NCI-H460 (cell line): ENCODE measurements at regions not wholly inside any gene's neighbourhood (a gene's known extent, or its start where the extent isn't known, plus 50 kb on each side); places are given as distances from the start of the nearest gene placed in this dataset.
A peak's percentile ranks its signal among the peaks of the same experiment; 100 is the strongest.

Source experiments
- DNase-seq: peaks from one replicate; pipeline ENCODE4 v3.0.0-alpha.2; 2016; ENCODE audit warnings: low read depth; ENCODE audit errors: extremely low read depth

DNA sequence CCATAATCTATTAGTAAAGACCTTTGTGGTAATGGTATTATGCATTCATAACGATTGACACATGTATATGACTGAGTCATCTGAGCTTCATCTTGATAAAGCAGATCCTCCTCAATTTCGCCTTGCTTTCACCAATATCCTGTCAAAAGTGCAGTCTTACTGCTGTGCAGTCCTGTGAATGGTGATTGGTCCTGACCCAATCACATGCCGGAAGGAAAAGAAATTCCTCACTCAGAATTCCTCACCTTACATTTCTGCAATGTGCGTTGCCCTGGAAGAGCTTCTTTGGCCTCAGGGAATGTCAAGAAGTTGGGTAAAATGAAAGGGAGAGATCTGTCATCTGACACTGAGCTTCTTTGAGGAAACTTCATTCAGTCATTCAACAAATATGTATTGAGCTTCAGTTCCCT is 121.0 kb upstream of the TSPAN2 start:
- peak; percentile 11 for DNase-seq

DNA sequence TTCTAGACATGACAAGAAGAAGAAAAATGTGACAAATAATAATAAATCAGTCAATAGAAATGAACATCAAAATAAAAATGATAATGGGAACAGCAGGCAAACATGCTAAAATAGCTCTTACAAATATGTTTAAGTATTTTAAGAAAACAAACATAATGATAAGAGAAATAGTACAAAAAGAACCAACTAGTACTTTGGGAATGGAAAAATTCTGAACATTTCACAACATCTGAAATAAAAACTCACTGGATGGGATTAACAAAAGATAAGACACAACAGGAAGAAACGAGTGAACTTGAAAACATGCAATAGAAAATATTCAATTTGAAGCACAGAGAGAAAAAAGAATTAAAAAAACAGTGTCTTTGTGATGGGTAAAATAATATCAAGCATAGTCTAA is 115.2 kb upstream of the TSPAN2 start:
- no peak for DNase-seq

DNA sequence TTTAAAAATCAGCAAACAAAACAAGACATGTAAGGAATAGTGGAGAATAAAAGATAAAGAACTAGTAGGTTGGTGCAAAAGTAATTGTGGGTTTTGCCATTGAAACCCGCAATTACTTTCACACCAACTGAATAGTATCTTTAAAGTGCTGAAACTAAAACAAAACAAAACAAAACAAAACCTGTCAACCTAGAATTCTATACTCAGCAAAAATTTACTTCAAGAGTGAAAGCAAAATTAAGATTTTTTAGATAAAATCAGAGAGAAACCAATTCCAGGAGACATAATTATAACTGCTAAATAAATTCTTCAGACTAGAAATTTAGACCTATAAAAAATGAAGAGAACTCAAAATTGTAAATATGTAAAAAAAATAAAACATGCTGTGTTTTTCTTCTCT is 114.0 kb upstream of the TSPAN2 start:
- DNase-seq = no peak

DNA sequence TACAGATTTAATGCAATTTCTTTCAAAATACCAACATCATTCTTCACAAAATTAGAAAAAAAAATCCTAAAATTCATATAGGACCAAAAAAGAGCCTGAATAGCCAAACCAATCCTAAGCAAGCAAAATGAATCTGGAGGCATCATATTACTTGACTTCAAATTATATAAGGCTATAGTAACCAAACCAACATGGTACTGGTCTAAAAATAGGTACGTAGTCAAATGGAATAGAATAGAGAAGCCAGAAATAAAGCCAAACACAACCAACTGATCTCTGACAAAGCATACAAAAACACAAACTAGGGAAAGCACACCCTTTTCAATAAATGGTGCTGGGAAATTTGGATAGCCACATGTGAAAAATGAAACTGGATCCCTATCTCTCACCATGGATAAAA is 112.3 kb upstream of the TSPAN2 start:
- no peak for DNase-seq

DNA sequence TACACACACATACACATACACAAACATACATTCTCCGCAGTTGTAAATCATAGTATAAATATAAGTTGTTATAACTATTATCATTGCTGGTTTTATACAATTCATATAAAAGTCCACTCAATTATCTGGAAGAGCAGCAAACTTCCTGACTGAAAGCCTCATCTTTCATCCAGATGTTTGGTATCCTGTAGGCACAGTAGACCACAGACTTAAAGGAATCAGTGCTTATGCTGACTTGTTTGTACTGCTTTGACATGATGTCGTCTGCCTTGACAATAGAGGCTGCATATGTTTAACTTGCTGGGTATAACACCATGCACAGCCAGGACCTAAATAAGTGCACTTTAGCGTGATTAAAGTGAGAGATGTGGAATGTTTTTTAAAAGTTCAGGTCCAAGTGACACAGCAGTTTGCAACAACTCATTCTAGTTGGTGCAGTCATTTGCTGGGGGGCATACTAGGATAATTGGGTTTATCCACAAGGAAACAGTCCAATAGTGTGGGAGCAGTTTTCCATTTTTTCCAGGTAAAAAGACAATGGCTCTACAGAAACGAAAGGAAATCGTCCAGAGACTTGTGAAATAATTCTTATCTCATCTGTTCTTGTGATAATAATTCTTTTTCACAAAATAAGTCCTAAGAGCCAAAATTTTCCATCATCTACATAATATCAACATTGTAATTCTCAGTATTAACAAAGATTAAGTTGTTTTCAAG is 110.3 kb upstream of the TSPAN2 start:
- no peak for DNase-seq

DNA sequence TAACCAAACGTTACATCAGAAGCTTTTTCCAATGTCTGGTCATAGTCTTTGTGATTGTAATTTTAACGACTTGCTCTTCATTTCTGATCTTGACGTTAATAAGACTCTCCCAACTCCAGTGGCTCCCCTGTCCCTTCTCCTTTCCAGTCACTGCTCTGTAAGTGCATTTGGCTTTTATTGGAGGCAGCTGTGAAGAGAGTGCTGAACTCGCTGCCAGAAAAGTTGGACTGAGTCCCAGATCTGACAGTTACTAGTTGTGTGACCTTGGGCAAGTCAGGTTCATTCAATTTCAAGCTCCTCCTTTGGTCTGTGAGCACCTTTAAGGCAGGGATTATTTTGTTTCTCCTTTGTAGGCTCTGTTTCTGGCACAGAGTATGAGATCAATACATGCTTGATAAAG is 109.6 kb upstream of the TSPAN2 start:
- no peak for DNase-seq

DNA sequence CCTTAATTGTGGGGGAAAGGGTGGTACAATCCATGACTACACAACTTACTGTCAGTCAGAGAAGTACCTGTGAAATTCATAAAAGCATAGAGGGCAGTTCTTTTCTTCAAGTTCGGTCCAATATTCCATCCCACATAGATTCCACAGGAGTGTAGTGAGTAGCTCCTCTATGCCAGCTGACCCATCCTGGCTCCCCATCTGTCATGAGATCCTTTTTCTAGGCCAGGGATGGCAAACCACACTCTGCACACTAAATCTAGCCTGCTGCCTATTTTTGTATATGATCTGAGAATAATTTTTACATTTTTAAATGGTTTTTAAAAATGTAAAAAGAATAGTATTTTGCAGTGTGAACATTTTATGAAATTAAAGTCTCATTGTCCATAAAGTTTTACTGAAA is 107.0 kb upstream of the TSPAN2 start:
- no peak for DNase-seq

DNA sequence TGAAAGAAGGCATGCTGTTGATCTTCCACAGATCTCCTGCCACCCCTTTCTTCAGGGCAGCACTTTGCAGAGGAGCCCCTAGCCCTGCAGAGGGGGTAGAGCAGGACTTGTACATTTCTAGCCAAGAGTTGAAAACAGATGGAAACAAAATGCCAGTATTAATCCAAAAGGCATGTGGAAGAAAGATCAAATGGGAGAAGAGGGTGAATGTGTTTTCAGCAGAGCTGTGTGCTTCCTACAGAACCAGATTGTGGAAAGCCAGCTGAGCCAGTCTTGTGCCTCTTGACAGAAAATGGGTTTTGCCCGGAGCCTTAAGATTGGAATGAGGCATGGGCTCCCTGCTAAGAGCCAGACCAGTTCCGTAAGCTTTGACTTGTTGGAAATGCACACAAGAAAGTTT is 105.2 kb upstream of the TSPAN2 start:
- DNase-seq = no peak

DNA sequence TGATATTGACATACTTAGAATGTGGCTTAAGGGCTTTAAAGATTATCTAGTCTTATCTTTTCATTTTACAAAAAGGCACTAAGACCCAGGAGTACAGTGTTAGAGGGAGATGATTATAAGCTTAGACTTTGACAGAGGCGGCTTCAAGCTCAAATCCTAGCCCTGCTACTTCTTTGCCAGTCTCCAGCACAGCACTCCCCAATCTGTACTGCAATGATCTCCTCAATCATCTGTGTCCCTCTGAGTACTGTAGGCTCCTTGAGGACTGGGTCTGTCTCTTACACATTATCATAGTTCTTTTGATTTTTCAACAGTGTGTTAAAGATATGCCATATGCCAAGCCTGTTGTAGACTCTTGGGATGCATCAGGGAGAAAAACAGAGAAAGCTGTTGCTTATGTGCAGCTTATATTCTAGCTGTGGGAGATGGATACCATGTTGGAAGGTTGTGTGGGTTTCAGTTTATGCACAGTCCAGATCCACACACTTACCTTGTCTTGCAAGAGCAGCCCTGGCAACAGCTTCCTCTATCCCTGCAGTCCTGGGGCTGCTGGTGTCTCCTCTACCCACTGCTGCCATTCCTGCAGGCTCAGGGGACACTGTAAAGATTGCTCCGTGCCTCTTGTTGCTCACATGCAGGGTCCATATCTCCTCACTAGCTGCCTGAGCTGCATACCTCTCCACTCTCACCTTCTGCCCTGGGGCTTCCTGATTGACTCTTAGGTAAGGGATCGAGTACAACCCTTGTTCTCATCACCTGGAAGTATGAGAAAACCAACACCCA is 103.9 kb upstream of the TSPAN2 start:
- no peak for DNase-seq

DNA sequence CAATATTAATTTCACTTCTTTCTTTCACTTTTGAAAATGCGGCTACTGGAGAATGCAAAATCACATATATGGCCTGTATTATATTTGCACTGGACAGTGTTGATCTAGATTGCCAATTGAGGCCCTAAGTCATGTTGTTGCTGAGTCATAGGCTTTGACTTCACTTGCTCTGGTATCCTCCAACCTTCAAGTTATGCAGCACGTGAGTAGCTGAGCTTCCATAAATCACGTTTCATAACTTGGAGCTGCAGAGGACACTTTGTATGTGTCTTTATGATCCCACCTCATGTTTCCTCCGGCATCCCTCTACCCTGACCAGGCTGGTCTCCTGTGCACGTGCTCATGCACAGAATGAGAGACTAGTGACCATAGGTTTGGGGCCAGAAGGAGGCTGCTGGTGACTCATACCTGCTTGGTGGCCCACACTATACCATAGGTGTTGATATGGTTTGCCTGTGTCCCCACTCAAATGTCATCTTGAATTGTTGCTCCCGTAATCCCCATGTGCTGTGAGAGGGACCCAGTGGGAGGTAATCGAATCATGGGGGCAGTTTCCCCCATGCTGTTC is 103.0 kb upstream of the TSPAN2 start:
- DNase-seq = no peak

DNA sequence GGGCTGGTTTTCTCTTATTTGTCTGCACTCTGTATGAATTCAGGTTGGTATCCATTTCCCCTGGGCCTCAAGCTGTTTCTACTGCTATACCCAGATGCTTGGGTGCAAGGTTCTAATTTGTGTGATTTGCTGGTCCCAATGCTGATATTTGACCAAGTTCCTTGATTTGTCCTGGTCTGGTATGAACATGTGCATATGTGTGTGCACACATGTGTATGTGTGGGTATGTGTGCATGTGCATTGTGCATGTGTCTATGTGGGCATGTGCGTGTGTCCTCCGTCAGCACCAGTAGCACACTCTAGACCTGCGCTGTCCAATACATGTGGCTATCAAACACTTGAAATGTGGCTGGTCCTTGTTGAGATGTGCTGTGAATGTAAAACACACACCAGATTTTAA is 102.4 kb upstream of the TSPAN2 start:
- no peak for DNase-seq

DNA sequence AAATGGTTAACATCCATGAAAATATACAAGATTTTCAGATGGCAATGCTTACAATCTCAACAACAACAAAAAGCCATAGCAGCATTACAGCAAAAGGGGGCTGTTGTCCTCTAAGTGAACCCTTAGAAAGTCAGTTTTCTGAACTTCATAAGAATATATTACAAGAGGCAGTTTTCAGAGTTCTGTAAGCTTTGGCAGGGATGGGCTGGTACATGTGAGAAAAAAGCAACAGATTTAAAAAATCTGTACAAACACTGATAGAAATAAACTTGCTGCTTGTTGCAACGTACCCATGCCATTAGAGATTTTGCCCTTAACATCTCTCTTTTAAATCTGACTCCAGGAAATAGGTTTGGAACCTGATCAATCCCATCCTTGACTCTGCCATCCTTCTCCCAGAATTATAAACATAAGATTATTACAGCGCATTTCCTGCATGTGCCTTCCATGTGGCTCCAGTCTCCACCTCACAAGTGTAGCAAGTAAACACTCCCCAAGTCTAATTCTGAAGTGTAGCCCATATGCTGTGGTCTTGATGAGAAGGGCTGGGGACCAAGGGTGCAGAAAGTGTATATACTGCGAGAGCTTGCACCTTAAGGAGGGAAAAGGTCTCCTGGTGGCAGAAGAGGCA is 101.4 kb upstream of the TSPAN2 start:
- DNase-seq = no peak

DNA sequence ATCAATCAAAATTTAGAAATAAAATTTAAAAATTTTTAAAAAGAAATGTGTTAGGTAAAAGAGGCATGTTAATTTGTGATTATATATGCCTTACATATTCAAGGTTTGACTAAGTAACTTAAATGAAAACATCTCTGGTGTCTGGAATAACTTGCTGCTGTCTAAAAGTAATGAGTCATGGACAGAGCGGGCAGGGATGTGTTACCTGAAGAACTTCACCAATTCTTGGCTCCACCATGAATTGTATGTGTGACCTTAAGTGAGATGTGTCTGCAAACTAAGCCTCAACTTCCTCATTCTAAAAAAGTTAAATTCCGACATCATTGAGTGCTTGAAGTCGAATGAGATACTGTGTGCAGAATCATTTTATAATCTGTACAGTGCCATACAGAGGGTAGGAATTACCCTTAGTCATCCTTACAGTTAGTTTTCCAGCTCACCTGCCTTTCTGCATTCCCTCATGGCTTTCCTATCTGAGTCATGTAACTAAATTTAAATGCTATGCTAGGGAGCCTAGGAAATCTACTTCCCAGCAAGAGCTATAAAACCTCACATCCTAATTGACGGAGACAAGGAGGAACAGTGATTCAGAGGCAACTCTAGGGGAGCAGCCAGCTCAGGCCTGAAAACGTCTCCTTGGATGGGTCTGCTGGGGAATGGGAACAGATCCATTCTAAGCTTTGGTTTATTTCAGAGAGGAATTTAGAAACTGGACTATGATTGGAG is 100.7 kb upstream of the TSPAN2 start:
- peak; percentile 64 for DNase-seq

DNA sequence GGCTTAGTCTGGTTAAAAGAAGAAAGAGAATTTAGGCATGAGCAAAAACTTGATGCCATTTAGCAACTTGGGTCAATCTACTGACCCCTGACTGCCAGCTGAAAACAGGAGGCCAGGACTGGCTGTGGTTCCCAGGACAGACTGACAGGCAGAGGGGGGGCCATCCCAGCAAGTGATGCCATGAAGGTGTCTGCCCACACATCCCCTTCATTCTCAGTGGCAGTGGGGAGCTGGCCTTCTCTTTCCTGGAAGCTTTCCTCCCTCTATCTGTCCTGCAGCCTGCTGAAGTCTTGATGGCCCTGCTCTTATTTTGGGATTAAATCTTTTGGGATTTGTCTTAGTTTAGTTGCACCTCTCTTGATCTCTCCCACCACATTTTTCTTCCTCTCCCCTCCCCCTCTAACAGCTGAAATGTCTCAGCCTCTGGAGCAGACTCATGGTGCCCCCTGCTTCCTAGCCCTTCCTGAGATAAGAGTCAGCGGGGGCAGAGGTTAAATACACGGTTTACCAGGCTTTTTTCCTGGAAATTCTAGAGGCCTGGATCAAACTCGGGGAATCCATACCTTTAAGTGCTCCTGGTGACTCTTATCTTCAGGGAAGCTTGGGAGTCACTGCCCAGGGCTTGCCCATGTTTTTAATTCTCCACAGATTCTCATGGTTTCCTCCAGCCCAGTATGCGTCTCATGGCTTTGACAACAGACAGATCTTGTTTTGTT is 99.5 kb upstream of the TSPAN2 start:
- DNase-seq = no peak

DNA sequence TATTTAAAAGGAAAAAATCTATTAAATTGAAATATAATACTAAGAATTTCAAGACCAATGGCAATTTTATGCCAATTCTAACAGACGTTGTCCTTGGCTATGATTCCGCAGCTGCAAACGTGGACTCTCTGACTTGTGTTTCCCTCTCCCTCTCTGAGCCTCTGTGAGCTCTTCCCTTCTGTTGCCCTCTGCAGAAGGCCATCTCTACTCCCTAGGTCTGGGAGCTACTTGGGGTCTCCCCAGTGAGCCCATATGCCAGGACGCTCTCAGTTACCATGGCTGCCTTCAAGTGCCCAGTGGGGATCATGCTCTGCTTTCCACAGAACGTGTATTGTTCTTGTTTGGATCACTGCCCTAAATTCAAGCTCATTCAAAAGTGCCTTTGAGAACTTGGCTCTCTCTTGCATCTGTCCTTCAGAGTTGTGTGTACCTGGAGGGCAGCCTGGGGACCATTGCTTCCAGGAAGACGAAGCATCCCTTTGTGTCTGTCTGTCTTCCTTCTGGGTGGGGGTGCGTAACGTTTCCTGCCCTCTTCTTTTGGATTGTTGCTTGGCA is 97.5 kb upstream of the TSPAN2 start:
- DNase-seq = no peak

DNA sequence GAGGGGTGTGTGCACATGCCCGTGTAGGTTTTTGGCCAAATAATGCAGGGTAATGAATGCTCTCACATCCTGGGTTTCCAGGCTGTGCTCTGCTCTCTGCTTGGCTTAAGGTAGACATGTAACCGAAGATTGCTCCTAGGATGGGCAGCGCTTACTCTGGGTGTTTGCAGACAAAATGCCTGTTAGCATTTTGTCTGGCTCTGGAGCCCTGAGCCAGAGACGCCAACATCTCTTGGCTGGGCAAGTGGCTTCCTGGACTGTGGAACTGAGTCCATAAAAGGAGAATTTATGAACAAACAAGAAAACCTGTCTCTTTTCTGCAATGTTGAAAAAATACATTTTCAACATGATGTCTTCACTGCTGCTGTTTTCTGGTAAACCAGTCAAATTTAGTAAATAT is 96.0 kb upstream of the TSPAN2 start:
- no peak for DNase-seq

DNA sequence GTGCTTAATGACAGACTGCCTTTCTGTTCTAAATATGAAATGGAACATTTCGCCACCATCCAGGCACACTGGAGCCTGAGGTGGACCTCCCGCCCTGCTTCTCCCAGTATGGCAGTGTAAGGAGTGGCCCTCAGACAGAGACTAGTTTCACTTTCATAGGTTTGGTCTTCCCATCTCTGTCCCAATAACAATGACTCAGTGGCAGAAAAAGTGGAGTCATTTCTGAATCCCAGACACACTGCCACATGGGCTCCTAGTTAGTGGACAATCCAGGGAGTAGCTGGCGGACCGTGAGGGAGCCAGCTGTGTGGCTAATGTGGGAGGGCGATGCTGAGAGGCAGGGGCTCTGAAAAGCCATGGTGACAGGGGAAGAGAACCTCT is 95.6 kb upstream of the TSPAN2 start:
- no peak for DNase-seq

DNA sequence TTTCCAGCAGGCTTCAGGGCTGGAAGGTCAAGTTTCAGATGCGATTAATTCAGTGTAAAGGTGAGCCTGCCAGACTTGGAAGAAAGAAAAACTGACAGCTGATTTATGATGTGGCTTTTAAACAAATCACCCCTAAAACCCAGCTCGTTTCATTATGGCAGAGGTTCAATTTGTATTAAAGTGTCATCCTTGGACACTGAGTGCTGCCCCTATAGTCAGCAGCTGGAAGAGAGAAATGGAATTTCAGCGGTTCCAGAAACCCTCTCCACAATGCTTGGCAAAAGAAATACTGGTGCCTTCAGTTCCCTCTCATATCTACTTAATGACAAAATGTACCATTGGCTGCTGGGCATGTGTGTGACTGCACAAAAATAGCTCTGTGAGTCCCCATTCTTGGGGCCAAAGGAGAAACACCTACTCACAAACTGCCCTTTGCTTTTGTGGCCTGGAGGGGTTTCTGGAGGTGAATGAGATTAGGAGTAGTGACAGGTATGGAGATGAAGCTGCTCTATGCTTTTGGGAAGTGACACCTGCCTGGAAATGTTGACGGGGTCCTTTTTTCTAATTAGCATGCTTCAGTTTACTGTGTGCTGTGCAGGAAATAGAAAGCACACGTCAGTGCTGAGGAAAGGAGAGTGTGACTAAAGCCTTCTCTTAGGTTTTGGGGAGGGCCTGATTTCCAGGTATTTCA is 95.1 kb upstream of the TSPAN2 start:
- no peak for DNase-seq

DNA sequence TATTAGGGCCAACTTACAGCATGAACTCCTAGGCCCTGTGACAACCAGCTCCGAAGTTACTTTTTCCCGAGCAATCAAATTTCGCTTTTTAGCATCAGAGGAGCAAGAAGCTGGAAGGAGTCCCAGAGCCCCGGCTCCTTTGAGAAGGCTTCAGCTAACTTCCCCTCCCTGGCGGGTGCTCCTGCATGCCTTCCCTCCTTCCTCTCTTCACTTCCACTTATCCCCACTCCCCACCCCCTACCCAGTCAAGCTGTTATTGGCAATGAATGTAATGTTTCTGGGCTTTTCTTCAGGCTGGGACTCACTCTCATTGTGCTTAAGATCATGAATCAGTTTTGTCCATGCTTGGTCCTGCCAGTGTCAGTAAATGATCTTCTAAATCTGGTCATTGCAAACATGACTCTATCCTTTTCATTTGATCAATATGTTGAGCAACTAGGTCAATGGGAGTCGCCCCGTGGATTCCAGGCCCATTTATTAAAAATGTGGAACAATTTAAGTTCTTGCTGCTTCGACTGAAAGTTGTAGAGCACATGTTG is 94.5 kb upstream of the TSPAN2 start:
- DNase-seq = no peak
